ENCODE measurements at regions not wholly inside any gene's neighbourhood (a gene's known extent, or its start where the extent isn't known, plus 50 kb on each side); places are given as distances from the start of the nearest gene placed in this dataset.

DNA sequence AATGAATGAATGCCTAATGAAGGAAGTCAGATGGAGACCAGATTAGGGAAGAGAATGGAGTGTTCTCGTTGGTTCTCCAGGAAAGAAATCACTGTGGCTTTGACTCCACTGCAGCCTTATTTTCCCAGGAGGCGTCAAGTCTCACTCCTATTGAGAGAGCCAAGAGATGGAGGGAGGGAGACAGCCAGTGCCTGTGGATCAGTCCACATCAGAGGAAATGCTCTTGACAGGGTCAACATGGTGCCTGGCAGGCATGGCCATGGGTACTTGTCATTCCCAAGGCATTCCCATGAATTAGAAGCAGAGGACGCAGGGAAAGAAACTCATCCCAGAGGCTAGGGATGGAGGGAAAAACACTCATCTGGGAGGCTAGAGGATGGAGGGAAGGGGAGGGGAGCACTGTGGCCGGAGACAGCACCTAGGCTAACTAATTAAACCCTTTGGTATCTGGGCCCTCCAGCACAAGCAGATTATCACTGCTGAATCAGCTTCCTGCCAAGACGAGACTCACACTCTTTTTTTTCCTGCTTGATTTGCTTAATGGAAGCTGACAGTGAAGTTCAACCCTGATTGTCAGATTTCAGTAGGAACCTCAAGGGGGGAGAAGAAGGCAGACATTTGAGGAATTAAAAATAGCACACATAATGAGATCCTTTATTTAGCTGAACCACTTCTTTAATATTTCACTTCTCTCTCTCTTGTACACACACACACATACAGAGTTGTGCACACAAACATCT, 1233.2 kb upstream of the AUTS2 start:
- H3K27ac ChIP-seq: no peak overlapping the region
- no peak for TF ChIP-seq POLR2AphosphoS5 (IDR thresholded peaks at IDR 0.05; ENCODE audit: borderline replicate concordance, low read depth, low read length)
- no peak for TF ChIP-seq FOXP2 (optimal IDR thresholded peaks at IDR 0.05; ENCODE audit: control extremely low read depth, extremely low read length, insufficient read depth)
- TF ChIP-seq EZH2 (IDR thresholded peaks at IDR 0.05): no peak

GRCh38 chr7:68371985-68372384, 1226.3 kb upstream of the AUTS2 start:
- Histone ChIP-seq H3K4me3 (no peak overlapping the region), H3K9me3 (ENCODE audit: low read depth, low read length) (no peaks in the 10 kb centered on the region), H3K36me3 (ENCODE audit: insufficient read depth, low read length) (no peaks in the 10 kb centered on the region), H3K27ac (no peak overlapping the region), H3K9ac (ENCODE audit: insufficient read length) (no peak overlapping the region)
- TF ChIP-seq EZH2 (IDR thresholded peaks at IDR 0.05) (no peak), POLR2AphosphoS5 (IDR thresholded peaks at IDR 0.05; ENCODE audit: borderline replicate concordance, low read depth, low read length) (no peak), FOXP2 (optimal IDR thresholded peaks at IDR 0.05; ENCODE audit: control extremely low read depth, extremely low read length, insufficient read depth) (no peak)
- DNase-seq (ENCODE audit: low read depth, low spot score): no peak

More for the DNA sequence above, 1233.2 kb upstream of the AUTS2 start:
- Histone ChIP-seq H3K4me3 (no peak overlapping the region), H3K9me3 (ENCODE audit: low read depth, low read length) (no peaks in the 10 kb centered on the region), H3K36me3 (ENCODE audit: insufficient read depth, low read length) (no peaks in the 10 kb centered on the region), H3K9ac (ENCODE audit: insufficient read length) (no peak overlapping the region)
- DNase-seq (ENCODE audit: low read depth, low spot score): no peak

GRCh38 chr7:68376131-68376661, 1222.1 kb upstream of the AUTS2 start:
- no peak for DNase-seq (ENCODE audit: low read depth, low spot score)
- H3K4me3 ChIP-seq: no peak overlapping the region
- no peak overlapping the region for H3K27ac ChIP-seq
- no peaks in the 10 kb centered on the region for H3K36me3 ChIP-seq (ENCODE audit: insufficient read depth, low read length)
- no peak overlapping the region for H3K9ac ChIP-seq (ENCODE audit: insufficient read length)
- H3K9me3 ChIP-seq (ENCODE audit: low read depth, low read length): no peaks in the 10 kb centered on the region
- no peak for TF ChIP-seq FOXP2 (optimal IDR thresholded peaks at IDR 0.05; ENCODE audit: control extremely low read depth, extremely low read length, insufficient read depth)
- TF ChIP-seq EZH2 (IDR thresholded peaks at IDR 0.05): no peak
- TF ChIP-seq POLR2AphosphoS5 (IDR thresholded peaks at IDR 0.05; ENCODE audit: borderline replicate concordance, low read depth, low read length): no peak

GRCh38 chr7:68381731-68382130, 1216.5 kb upstream of the AUTS2 start:
- no peak overlapping the region for H3K9ac ChIP-seq (ENCODE audit: insufficient read length)
- H3K36me3 ChIP-seq (ENCODE audit: insufficient read depth, low read length): no peaks in the 10 kb centered on the region
- no peaks in the 10 kb centered on the region for H3K9me3 ChIP-seq (ENCODE audit: low read depth, low read length)
- H3K27ac ChIP-seq: no peak overlapping the region
- no peak for TF ChIP-seq EZH2 (IDR thresholded peaks at IDR 0.05)
- no peak overlapping the region for H3K4me3 ChIP-seq
- DNase-seq (ENCODE audit: low read depth, low spot score): no peak

DNA sequence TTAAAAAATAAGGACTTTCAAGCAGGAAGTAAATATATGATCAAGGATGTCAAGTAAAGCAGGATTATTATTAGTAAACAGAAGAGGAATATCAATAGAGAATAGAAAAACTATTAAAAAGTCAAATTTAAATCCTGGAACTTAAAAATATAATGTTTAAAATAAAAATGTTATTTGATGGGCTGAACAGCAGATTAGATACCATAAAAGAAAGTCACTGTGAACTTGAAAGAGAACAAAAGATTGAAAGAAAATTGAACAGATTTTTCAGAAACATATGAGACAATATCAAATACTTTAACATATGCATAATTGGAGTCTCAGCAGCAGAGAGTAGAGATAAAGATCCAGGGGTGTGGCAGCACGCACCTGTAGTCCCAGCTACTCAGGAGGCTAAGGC, 1213.7 kb upstream of the AUTS2 start:
- DNase-seq (ENCODE audit: low read depth, low spot score): no peak
- TF ChIP-seq POLR2AphosphoS5 (IDR thresholded peaks at IDR 0.05; ENCODE audit: borderline replicate concordance, low read depth, low read length): no peak
- no peak for TF ChIP-seq EZH2 (IDR thresholded peaks at IDR 0.05)
- Histone ChIP-seq H3K9ac (ENCODE audit: insufficient read length) (no peak overlapping the region), H3K36me3 (ENCODE audit: insufficient read depth, low read length) (no peaks in the 10 kb centered on the region), H3K4me3 (no peak overlapping the region), H3K27ac (no peak overlapping the region), H3K9me3 (ENCODE audit: low read depth, low read length) (no peaks in the 10 kb centered on the region)

DNA sequence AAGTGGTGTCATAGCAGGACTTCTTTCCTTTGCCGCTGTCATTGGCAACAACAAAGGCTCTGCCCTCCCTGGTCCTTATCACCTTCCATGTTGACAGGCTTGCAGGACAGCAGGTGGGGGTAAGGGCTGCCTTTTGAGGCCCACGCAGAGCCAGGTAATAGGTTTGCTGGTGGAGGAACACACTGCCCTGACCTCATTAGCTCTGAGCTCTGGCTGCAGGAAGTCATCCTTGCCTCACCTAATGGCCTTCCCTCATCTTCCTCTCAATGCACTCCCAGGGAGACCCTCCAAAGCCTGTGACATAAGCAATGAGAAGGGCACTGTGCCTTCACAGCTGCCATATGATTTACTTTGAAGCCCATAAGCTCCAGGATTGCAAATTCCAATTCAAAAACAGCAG, 1205.2 kb upstream of the AUTS2 start:
- TF ChIP-seq POLR2AphosphoS5 (IDR thresholded peaks at IDR 0.05; ENCODE audit: borderline replicate concordance, low read depth, low read length): no peak
- no peak for TF ChIP-seq EZH2 (IDR thresholded peaks at IDR 0.05)
- TF ChIP-seq FOXP2 (optimal IDR thresholded peaks at IDR 0.05; ENCODE audit: control extremely low read depth, extremely low read length, insufficient read depth): no peak
- no peak overlapping the region for H3K4me3 ChIP-seq
- no peaks in the 10 kb centered on the region for H3K36me3 ChIP-seq (ENCODE audit: insufficient read depth, low read length)
- H3K27ac ChIP-seq: no peak overlapping the region
- H3K9me3 ChIP-seq (ENCODE audit: low read depth, low read length): no peaks in the 10 kb centered on the region
- H3K9ac ChIP-seq (ENCODE audit: insufficient read length): no peak overlapping the region
- no peak for DNase-seq (ENCODE audit: low read depth, low spot score)

- H3K27ac ChIP-seq: no peak overlapping the region
- H3K9ac ChIP-seq (ENCODE audit: insufficient read length): no peak overlapping the region
- H3K9me3 ChIP-seq (ENCODE audit: low read depth, low read length): no peaks in the 10 kb centered on the region
- no peaks in the 10 kb centered on the region for H3K36me3 ChIP-seq (ENCODE audit: insufficient read depth, low read length)
- H3K4me3 ChIP-seq: no peak overlapping the region
- no peak for TF ChIP-seq EZH2 (IDR thresholded peaks at IDR 0.05)
- TF ChIP-seq POLR2AphosphoS5 (IDR thresholded peaks at IDR 0.05; ENCODE audit: borderline replicate concordance, low read depth, low read length): no peak
- no peak for TF ChIP-seq FOXP2 (optimal IDR thresholded peaks at IDR 0.05; ENCODE audit: control extremely low read depth, extremely low read length, insufficient read depth)
- no peak for DNase-seq (ENCODE audit: low read depth, low spot score)
These were observed 1204.1 kb upstream of the AUTS2 start for GRCh38 chr7:68394131-68394530.

- H3K9me3 ChIP-seq (ENCODE audit: low read depth, low read length): no peaks in the 10 kb centered on the region
- no peak for DNase-seq (ENCODE audit: low read depth, low spot score)
- no peak for TF ChIP-seq POLR2AphosphoS5 (IDR thresholded peaks at IDR 0.05; ENCODE audit: borderline replicate concordance, low read depth, low read length)
- TF ChIP-seq FOXP2 (optimal IDR thresholded peaks at IDR 0.05; ENCODE audit: control extremely low read depth, extremely low read length, insufficient read depth): no peak
- no peak for TF ChIP-seq EZH2 (IDR thresholded peaks at IDR 0.05)
- H3K4me3 ChIP-seq: no peak overlapping the region
- no peaks in the 10 kb centered on the region for H3K36me3 ChIP-seq (ENCODE audit: insufficient read depth, low read length)
- no peak overlapping the region for H3K9ac ChIP-seq (ENCODE audit: insufficient read length)
- H3K27ac ChIP-seq: no peak overlapping the region
These were observed 1198.2 kb upstream of the AUTS2 start for GRCh38 chr7:68399991-68400590.
